22Rv1 (cell line): ENCODE measurements at regions not wholly inside any gene's neighbourhood (a gene's known extent, or its start where the extent isn't known, plus 50 kb on each side); places are given as distances from the start of the nearest gene placed in this dataset.
"Not testable (repeated sequence)": the region's sequence is repeated elsewhere in the genome, so short reads cannot be mapped to it uniquely, and the experiment has no call there.

Experiments used
- CTCF ChIP-seq: fragments of 450-650 bp; IDR thresholded peaks from 2 replicates; pipeline ENCODE4 v1.5.1; 2017; ENCODE audit warnings: mild to moderate bottlenecking
- ZFX ChIP-seq: fragments of 450-650 bp; IDR thresholded peaks from 2 replicates; pipeline ENCODE4 v1.6.1; 2017; ENCODE audit warnings: antibody characterized with exemption, borderline replicate concordance

- not testable (repeated sequence) for TF ChIP-seq CTCF, ZFX
Measured at GRCh38 chr13:44863641-44864040, 125.6 kb downstream of the NUFIP1 start.
